NCI-H1417 treated with DMSO at 0.1 percent for 48 hours (cell line): ENCODE measurements at regions not wholly inside any gene's neighbourhood (a gene's known extent, or its start where the extent isn't known, plus 50 kb on each side); places are given as distances from the start of the nearest gene placed in this dataset.
"Not testable (repeated sequence)": the region's sequence is repeated elsewhere in the genome, so short reads cannot be mapped to it uniquely, and the experiment has no call there.

Source experiments
- DNase-seq: peaks from one replicate; lab custom pipeline; 2025; lab: John Stamatoyannopoulos, UW

DNA sequence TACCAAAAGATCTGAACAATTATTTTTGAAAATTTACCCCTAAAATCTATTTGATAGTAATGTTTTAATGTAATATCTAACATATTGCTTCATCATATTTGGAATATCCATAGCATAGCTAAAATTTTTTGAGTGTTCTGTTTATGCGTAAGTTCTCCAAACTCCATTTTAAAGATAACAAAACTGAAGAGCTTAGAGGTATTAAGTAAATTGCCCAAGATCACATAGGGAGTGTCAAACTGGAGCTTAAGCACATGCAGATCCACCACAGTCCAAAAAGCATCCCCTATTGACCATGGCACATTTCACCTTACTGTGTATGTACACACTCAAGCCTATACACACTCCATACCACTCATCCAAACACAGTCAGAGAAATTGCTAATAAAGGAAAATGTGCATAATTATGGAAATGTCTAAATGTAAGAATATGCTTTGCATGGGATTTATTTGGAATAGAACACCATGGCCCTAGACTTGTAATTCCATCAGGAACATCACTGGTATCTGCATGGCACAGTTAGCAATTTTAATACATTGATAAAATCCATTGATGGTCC, 85.2 kb upstream of the TGFBR2 start:
- DNase-seq: no peak

- no peak for DNase-seq
These were observed 83.9 kb upstream of the TGFBR2 start for GRCh38 chr3:30522476-30522875.

GRCh38 chr3:30523366-30523765, 83.0 kb upstream of the TGFBR2 start:
- no peak for DNase-seq

DNA sequence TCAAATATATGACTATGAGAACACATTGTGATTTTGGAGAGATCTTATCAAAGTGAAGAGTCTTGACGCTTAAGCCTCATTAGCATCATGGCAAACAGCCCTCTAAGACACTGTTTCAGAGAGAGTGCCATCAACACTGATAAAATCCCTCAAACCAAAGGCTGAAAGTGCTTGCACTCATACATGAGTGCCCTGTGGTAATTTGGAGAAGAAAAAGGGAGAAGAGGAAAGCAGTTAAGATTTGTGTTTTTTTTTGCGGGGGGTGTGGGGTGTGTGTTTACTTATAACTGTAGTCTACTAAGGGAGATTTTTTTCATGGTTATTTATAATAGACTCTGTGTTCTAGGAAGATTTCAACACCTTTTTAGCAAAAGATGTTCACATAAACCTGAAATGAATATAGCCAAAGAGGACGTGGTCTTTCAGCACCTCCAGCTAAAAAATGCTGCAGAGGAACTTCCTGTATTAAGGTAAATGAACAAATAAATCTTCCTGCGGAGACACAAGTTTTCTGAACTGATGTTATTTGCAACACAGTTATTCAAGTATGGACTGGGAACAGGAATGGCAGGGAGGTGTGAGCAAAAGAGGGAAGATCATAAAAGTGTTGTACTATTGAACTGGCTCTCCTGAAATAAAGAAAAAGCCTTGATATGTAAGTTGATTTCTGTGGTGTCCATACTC, 81.9 kb upstream of the TGFBR2 start:
- DNase-seq: no peak

DNA sequence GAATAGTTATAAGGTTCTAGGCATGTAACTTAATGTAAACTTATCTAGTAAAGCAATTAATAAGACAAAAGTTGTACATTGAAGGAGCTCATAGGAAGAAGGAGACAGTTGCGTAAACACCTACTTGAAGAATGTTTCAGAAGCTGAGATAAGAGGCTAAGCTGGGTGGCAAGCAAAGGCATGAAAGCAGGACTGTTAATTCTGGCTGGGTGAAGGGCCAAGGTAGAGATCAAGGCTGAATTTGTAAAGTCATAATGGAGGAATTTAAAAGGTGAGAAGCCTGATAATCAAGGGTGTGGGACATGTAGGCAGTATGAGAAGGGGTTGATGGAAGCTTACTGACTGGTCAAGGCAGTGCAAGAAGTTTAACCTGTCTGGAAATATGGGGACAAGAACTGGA, 80.4 kb upstream of the TGFBR2 start:
- DNase-seq: no peak

- DNase-seq: no peak
These were observed 79.2 kb upstream of the TGFBR2 start for GRCh38 chr3:30527186-30527585.

GRCh38 chr3:30527720-30528119, 78.7 kb upstream of the TGFBR2 start:
- no peak for DNase-seq

- DNase-seq: no peak
These were observed 76.3 kb upstream of the TGFBR2 start for GRCh38 chr3:30530084-30530483.

DNA sequence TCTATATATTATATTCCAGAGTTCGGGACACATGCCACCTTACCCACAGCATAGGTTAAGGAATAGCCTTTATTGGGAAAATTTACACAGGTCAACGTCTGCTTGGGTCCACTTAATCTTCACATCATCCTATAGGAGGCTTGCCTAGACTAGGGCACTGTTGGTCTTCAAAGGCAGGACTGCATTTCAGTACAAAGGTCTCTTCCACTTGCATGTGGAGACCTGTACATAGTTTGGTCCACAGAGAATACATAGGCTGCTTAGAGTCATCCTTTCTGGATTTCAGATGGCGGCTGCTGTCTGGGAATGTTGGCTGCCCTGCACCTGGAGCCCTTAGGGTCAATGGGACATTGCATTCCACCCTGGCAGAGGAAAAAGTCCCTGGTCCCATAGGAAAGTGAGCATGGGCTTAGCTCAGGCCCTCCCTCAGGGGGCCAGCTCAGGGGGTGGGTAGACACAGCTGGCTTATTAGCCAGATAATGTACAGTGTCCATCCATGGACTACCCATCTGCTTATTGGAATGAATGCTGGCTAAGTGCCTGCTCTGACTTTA, 75.3 kb upstream of the TGFBR2 start:
- DNase-seq: no peak

- DNase-seq: no peak
These were observed 70.9 kb upstream of the TGFBR2 start for GRCh38 chr3:30535525-30535924.

DNA sequence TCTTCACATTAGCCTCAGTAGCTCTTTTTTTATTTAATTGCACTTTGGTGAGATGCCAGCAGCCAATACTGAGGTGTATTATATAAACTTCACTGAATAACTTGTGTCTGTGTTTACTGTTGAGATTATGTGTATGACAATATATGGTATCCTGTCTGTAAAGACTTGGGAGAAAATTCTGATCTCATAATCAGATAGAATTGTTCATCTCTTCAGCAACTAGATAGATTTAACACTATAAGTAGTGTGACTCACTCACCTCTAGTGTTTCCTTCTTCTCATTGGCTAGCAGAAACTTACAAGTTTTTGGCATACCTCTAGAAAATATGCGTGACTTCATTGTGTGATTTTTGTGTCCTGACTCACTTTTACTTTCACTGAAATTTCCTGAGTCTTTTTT, 67.6 kb upstream of the TGFBR2 start:
- no peak for DNase-seq

GRCh38 chr3:30539206-30539605, 67.2 kb upstream of the TGFBR2 start:
- DNase-seq: no peak

- DNase-seq: no peak
These were observed 66.6 kb upstream of the TGFBR2 start for GRCh38 chr3:30539772-30540171.

GRCh38 chr3:30541156-30541555, 65.2 kb upstream of the TGFBR2 start:
- DNase-seq: not testable (repeated sequence)

DNA sequence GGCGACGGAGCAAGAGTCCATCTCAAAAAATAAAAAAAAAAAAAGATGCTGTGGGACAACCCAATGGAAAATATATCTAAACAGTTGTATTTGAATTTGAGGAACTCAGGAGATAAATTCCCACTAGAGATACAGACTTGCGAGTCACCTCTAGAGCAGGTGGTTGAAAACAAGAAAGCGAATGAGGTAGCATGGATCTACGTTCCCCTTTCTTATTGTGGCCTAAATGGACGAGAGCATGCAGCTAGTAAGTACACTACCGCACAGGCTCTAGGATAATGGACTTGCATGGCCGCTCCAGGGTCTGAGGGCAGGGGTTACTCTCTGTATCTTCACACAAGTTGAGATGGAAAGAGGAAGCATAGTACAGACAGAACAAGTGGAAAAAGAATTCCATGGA, 63.5 kb upstream of the TGFBR2 start:
- DNase-seq: no peak

GRCh38 chr3:30544812-30545211, 61.6 kb upstream of the TGFBR2 start:
- DNase-seq: no peak

- DNase-seq: no peak
These were observed 59.5 kb upstream of the TGFBR2 start for GRCh38 chr3:30546934-30547333.

- no peak for DNase-seq
These were observed 58.7 kb upstream of the TGFBR2 start for GRCh38 chr3:30547716-30548115.

- no peak for DNase-seq
These were observed 57.8 kb upstream of the TGFBR2 start for GRCh38 chr3:30548600-30548999.

DNA sequence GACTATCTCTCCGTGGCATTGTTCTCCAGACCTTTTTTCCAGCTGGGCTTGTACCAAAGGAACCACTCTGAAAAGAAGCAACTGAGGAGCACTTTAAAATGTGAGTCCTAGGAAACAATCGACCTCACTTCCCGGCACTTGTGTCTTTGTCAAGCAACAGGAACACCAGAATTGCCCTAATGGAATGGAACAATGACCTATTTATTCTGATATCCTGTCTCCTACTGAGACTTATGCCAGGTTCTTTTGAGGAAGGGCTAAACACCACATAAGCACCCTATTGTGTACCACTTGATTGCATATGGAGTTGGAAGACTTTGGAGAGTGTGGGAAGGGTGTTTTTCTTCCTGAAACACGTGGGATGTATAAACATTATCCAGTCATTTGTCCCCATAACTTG, 56.8 kb upstream of the TGFBR2 start:
- DNase-seq: no peak

GRCh38 chr3:30550246-30550645, 56.2 kb upstream of the TGFBR2 start:
- DNase-seq: no peak

DNA sequence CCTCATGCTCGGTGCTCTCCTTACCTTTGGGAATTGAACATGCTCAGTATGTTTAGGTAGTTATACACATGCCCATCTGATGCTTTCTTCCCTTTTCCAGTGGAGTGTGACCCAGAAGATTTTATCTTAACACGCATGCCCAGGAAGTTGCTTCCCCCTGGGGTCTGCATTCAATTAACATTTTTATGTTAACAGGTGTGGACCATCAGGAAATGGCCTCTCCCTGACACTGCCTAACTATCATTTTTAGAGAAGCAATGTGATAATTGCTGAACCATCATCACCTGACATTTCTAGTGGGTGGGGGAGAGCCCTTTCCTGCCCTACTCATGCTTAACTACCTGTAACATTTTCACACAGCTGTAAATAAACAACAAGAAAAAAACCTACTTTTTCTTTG, 55.1 kb upstream of the TGFBR2 start:
- DNase-seq: no peak

DNA sequence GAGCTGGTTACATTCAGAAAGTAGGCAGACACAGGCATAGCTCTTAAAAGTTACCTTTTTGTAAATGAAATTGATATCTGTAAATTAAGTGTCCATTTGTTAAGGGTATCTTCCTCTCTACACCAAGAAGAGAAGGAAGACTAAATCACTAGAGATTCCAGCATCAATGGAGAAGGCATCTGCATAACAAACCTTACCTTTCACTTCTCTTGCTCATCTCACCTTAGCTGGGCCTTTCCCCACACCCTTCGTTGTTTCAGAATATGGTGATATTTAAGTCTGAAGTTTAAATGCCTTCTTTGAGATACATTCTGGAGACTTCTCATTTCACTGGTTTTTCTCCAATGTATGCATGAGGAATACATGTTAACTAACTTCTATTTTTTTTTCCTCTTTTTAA, 54.5 kb upstream of the TGFBR2 start:
- no peak for DNase-seq
